Lung (tissue), 11 donors: ENCODE measurements at regions not wholly inside any gene's neighbourhood (a gene's known extent, or its start where the extent isn't known, plus 50 kb on each side); places are given as distances from the start of the nearest gene placed in this dataset.

Experiments used
- ATAC-seq: fragments of 200-7000 bp; cut with Tn5 transposase; one replicate; pipeline ENCODE4 v1.9.1; 2020; ENCODE audit warnings: moderate number of reproducible peaks; ENCODE audit not compliant: insufficient read depth, low FRiP score
- DNase-seq, 3 donors: peaks; one replicate each; pipeline ENCODE4 v3.0.0-alpha.2; 2013 to 2017
- H3K27ac ChIP-seq, 2 donors: one replicate each; pipeline ENCODE4 v1.5.1; 2013; ENCODE audit warnings: mild to moderate bottlenecking in 2 of 2, moderate library complexity in 2 of 2, control low read depth in 1 of 2, inconsistent platforms in 1 of 2, low read depth in 1 of 2, low read length in 1 of 2
- H3K27me3 ChIP-seq, 3 donors: one replicate each; pipeline ENCODE4 v1.5.1; 2013; ENCODE audit warnings: low read length in 2 of 3; ENCODE audit not compliant: control insufficient read depth in 3 of 3, insufficient read depth in 3 of 3
- H3K36me3 ChIP-seq, 4 donors: one replicate each; pipeline ENCODE4 v1.5.1; 2013; ENCODE audit warnings: low read length in 4 of 4, mild to moderate bottlenecking in 1 of 4, moderate library complexity in 1 of 4; ENCODE audit not compliant: control insufficient read depth in 4 of 4, insufficient read depth in 4 of 4
- H3K4me1 ChIP-seq, 5 donors: one replicate each; pipeline ENCODE4 v1.5.1; 2013; ENCODE audit warnings: low read length in 5 of 5, mild to moderate bottlenecking in 2 of 5, moderate library complexity in 1 of 5; ENCODE audit not compliant: control insufficient read depth in 5 of 5, insufficient read depth in 5 of 5
- H3K4me3 ChIP-seq: one replicate; pipeline ENCODE4 v1.5.1; 2013; ENCODE audit warnings: mild to moderate bottlenecking, control low read depth, moderate library complexity
- H3K9ac ChIP-seq, 2 donors: one replicate each; pipeline ENCODE4 v1.5.1; 2013; ENCODE audit warnings: low read length in 2 of 2, control low read depth in 1 of 2; ENCODE audit not compliant: insufficient read depth in 1 of 2
- H3K9me3 ChIP-seq, 4 donors: one replicate each; pipeline ENCODE4 v1.5.1; 2013; ENCODE audit warnings: low read length in 3 of 4, mild to moderate bottlenecking in 1 of 4, moderate library complexity in 1 of 4; ENCODE audit not compliant: control insufficient read depth in 4 of 4, insufficient read depth in 3 of 4
- CTCF ChIP-seq: IDR thresholded peaks from 2 replicates; pipeline ENCODE4 v1.5.1; 2012; ENCODE audit warnings: mild to moderate bottlenecking; ENCODE audit errors: control extremely low read depth, extremely low read depth
- WGBS, 2 donors: extraction: QIAGEN DNeasy Blood & Tissue Kit; methylation state at CpG; one replicate each; pipeline ENCODE4 v1.1.7; 2013; 5-methylcytosine and 5-hydroxymethylcytosine counted together
- donor health status: control.
- donor health status: control.
- donor health status: Bipolar disorder and iron deficiency.
- donor health status: healthy.
- donor health status: DM: yes; HTN: yes; CAD: no.

GRCh38 chr18:22844628-22845027, 88.5 kb upstream of the RBBP8 start:
- WGBS, 2 donors, result 92 to 93% methylated on average over 2 of the region's 2 CpGs
- no peak for TF ChIP-seq CTCF
- DNase-seq, result no peak

GRCh38 chr18:22846088-22846683, 86.9 kb upstream of the RBBP8 start:
- ATAC-seq (no peak), DNase-seq (peak in 2 of 3 donors; percentile 68 to 74)
- Histone ChIP-seq H3K36me3 (no peaks in the 10 kb centered on the region), H3K4me3 (no peak overlapping the region), H3K4me1 (peaks cover 0 to 4% (median 0%) of the 10 kb centered on the region in 5 donors), H3K27me3 (no peaks in the 10 kb centered on the region), H3K9me3 (no peaks in the 10 kb centered on the region), H3K27ac (no peak overlapping the region), H3K9ac (peak overlapping the region in 1 of 2 donors; percentile 8)
- TF ChIP-seq CTCF, result no peak
- WGBS, 2 donors, result 40 to 58% methylated on average over 6 of the region's 6 CpGs

More at GRCh38 chr18:22844628-22845027, 88.5 kb upstream of the RBBP8 start:
- Histone ChIP-seq H3K27me3 (no peaks in the 10 kb centered on the region), H3K4me3 (no peak overlapping the region), H3K36me3 (no peaks in the 10 kb centered on the region), H3K9me3 (no peaks in the 10 kb centered on the region), H3K9ac (no peak overlapping the region), H3K4me1 (peaks cover 0 to 4% (median 0%) of the 10 kb centered on the region in 5 donors), H3K27ac (no peak overlapping the region)
- no peak for ATAC-seq

GRCh38 chr18:22846697-22847096, 86.4 kb upstream of the RBBP8 start:
- Histone ChIP-seq H3K27ac (no peak overlapping the region), H3K36me3 (no peaks in the 10 kb centered on the region), H3K27me3 (no peaks in the 10 kb centered on the region), H3K9ac (peak overlapping the region in 1 of 2 donors; percentile 8), H3K4me3 (no peak overlapping the region), H3K9me3 (no peaks in the 10 kb centered on the region), H3K4me1 (peaks cover 0 to 4% (median 0%) of the 10 kb centered on the region in 5 donors)
- no peak for ATAC-seq
- no peak for DNase-seq
- TF ChIP-seq CTCF, result no peak

GRCh38 chr18:22847392-22847791, 85.7 kb upstream of the RBBP8 start:
- TF ChIP-seq CTCF, result no peak
- no peak for ATAC-seq
- no peak overlapping the region for H3K9ac ChIP-seq
- no peaks in the 10 kb centered on the region for H3K9me3 ChIP-seq
- H3K4me1 ChIP-seq, result peaks cover 0 to 4% (median 0%) of the 10 kb centered on the region in 5 donors
- peak in 2 of 3 donors; percentile 9 to 18 for DNase-seq
- H3K36me3 ChIP-seq, result no peaks in the 10 kb centered on the region
- no peak overlapping the region for H3K27ac ChIP-seq
- no peaks in the 10 kb centered on the region for H3K27me3 ChIP-seq
- H3K4me3 ChIP-seq, result no peak overlapping the region
